ENCODE measurements at regions not wholly inside any gene's neighbourhood (a gene's known extent, or its start where the extent isn't known, plus 50 kb on each side); places are given as distances from the start of the nearest gene placed in this dataset.
"Not testable (repeated sequence)": the region's sequence is repeated elsewhere in the genome, so short reads cannot be mapped to it uniquely, and the experiment has no call there.

GRCh38 chr9:36521148-36521547 lies 51.5 kb upstream of the MELK start:
- H3K4me3 ChIP-seq (ENCODE audit: low read length in 3 of 3) = no peak overlapping the region
- H3K9me3 ChIP-seq (ENCODE audit: control insufficient read depth in 3 of 3, low read length in 3 of 3) = no peaks in the 10 kb centered on the region
- no peak overlapping the region for H3K27ac ChIP-seq (ENCODE audit: low read depth, low read length)
- H3K27me3 ChIP-seq (ENCODE audit: control insufficient read depth in 3 of 3, insufficient read depth in 3 of 3, low read length in 3 of 3) = peaks cover 0 to 4% (median 0%) of the 10 kb centered on the region in 3 donors
- no peaks in the 10 kb centered on the region for H3K4me1 ChIP-seq (ENCODE audit: control insufficient read depth in 3 of 3, insufficient read depth in 3 of 3, low read length in 3 of 3)
- no peak overlapping the region for H3K9ac ChIP-seq (ENCODE audit: low read depth in 1 of 3, low read length in 3 of 3)
- no peaks in the 10 kb centered on the region for H3K36me3 ChIP-seq (ENCODE audit: control insufficient read depth in 3 of 3, insufficient read depth in 3 of 3, low read length in 3 of 3)

GRCh38 chr9:36517131-36517530 lies 55.6 kb upstream of the MELK start:
- no peak overlapping the region for H3K4me3 ChIP-seq (ENCODE audit: low read length in 3 of 3)
- H3K9ac ChIP-seq (ENCODE audit: low read depth in 1 of 3, low read length in 3 of 3) = no peak overlapping the region
- no peaks in the 10 kb centered on the region for H3K36me3 ChIP-seq (ENCODE audit: control insufficient read depth in 3 of 3, insufficient read depth in 3 of 3, low read length in 3 of 3)
- H3K4me1 ChIP-seq (ENCODE audit: control insufficient read depth in 3 of 3, insufficient read depth in 3 of 3, low read length in 3 of 3) = no peaks in the 10 kb centered on the region
- no peaks in the 10 kb centered on the region for H3K9me3 ChIP-seq (ENCODE audit: control insufficient read depth in 3 of 3, low read length in 3 of 3)
- H3K27me3 ChIP-seq (ENCODE audit: control insufficient read depth in 3 of 3, insufficient read depth in 3 of 3, low read length in 3 of 3) = peaks cover 0 to 4% (median 0%) of the 10 kb centered on the region in 3 donors
- no peak overlapping the region for H3K27ac ChIP-seq (ENCODE audit: low read depth, low read length)

- no peaks in the 10 kb centered on the region for H3K4me1 ChIP-seq (ENCODE audit: control insufficient read depth in 3 of 3, insufficient read depth in 3 of 3, low read length in 3 of 3)
- H3K27ac ChIP-seq (ENCODE audit: low read depth, low read length) = no peak overlapping the region
- no peaks in the 10 kb centered on the region for H3K9me3 ChIP-seq (ENCODE audit: control insufficient read depth in 3 of 3, low read length in 3 of 3)
- H3K9ac ChIP-seq (ENCODE audit: low read depth in 1 of 3, low read length in 3 of 3) = no peak overlapping the region
- H3K36me3 ChIP-seq (ENCODE audit: control insufficient read depth in 3 of 3, insufficient read depth in 3 of 3, low read length in 3 of 3) = no peaks in the 10 kb centered on the region
- H3K4me3 ChIP-seq (ENCODE audit: low read length in 3 of 3) = no peak overlapping the region
- H3K27me3 ChIP-seq (ENCODE audit: control insufficient read depth in 3 of 3, insufficient read depth in 3 of 3, low read length in 3 of 3) = no peaks in the 10 kb centered on the region
Observed at GRCh38 chr9:36504156-36504555, 68.5 kb upstream of the MELK start.

- Histone ChIP-seq H3K27ac (ENCODE audit: low read depth, low read length) (no peak overlapping the region), H3K9ac (ENCODE audit: low read depth in 1 of 3, low read length in 3 of 3) (no peak overlapping the region), H3K4me3 (ENCODE audit: low read length in 3 of 3) (no peak overlapping the region), H3K4me1 (ENCODE audit: control insufficient read depth in 3 of 3, insufficient read depth in 3 of 3, low read length in 3 of 3) (no peaks in the 10 kb centered on the region), H3K9me3 (ENCODE audit: control insufficient read depth in 3 of 3, low read length in 3 of 3) (no peaks in the 10 kb centered on the region), H3K36me3 (ENCODE audit: control insufficient read depth in 3 of 3, insufficient read depth in 3 of 3, low read length in 3 of 3) (no peaks in the 10 kb centered on the region), H3K27me3 (ENCODE audit: control insufficient read depth in 3 of 3, insufficient read depth in 3 of 3, low read length in 3 of 3) (no peaks in the 10 kb centered on the region)
Observed at GRCh38 chr9:36503172-36504088, 69.3 kb upstream of the MELK start.

DNA sequence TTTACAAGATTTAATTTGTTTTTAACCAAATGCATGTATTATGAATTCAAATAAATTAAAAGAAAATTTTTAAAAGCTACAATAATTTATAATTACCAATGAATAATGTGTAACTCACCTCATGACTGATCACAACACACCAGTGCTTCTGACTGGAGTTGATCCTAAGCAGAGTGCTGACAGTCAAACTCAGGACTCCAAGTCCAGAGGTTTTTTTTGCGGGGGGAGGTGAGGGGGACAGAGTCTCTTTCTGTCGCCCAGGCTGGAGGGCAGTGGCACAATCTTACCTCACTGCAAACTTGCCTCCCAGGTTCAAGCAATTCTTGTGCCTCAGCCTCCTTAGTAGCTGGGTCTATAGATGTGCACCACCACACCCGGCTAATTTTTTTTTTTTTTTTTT lies 71.0 kb upstream of the MELK start:
- H3K27ac ChIP-seq (ENCODE audit: low read depth, low read length) = no peak overlapping the region
- no peaks in the 10 kb centered on the region for H3K27me3 ChIP-seq (ENCODE audit: control insufficient read depth in 3 of 3, insufficient read depth in 3 of 3, low read length in 3 of 3)
- no peak overlapping the region for H3K4me3 ChIP-seq (ENCODE audit: low read length in 3 of 3)
- no peaks in the 10 kb centered on the region for H3K4me1 ChIP-seq (ENCODE audit: control insufficient read depth in 3 of 3, insufficient read depth in 3 of 3, low read length in 3 of 3)
- H3K36me3 ChIP-seq (ENCODE audit: control insufficient read depth in 3 of 3, insufficient read depth in 3 of 3, low read length in 3 of 3) = no peaks in the 10 kb centered on the region
- no peak overlapping the region for H3K9ac ChIP-seq (ENCODE audit: low read depth in 1 of 3, low read length in 3 of 3)
- H3K9me3 ChIP-seq (ENCODE audit: control insufficient read depth in 3 of 3, low read length in 3 of 3) = no peaks in the 10 kb centered on the region

- H3K9ac ChIP-seq (ENCODE audit: low read depth in 1 of 3, low read length in 3 of 3); H3K27ac ChIP-seq (ENCODE audit: low read depth, low read length); H3K4me1 ChIP-seq (ENCODE audit: control insufficient read depth in 3 of 3, insufficient read depth in 3 of 3, low read length in 3 of 3); H3K9me3 ChIP-seq (ENCODE audit: control insufficient read depth in 3 of 3, low read length in 3 of 3); H3K36me3 ChIP-seq (ENCODE audit: control insufficient read depth in 3 of 3, insufficient read depth in 3 of 3, low read length in 3 of 3); H3K27me3 ChIP-seq (ENCODE audit: control insufficient read depth in 3 of 3, insufficient read depth in 3 of 3, low read length in 3 of 3); H3K4me3 ChIP-seq (ENCODE audit: low read length in 3 of 3): not testable (repeated sequence)
Observed at GRCh38 chr9:36500931-36501330, 71.8 kb upstream of the MELK start.

- Histone ChIP-seq H3K4me1 (ENCODE audit: control insufficient read depth in 3 of 3, insufficient read depth in 3 of 3, low read length in 3 of 3) (no peaks in the 10 kb centered on the region), H3K4me3 (ENCODE audit: low read length in 3 of 3) (no peak overlapping the region), H3K27ac (ENCODE audit: low read depth, low read length) (no peak overlapping the region), H3K36me3 (ENCODE audit: control insufficient read depth in 3 of 3, insufficient read depth in 3 of 3, low read length in 3 of 3) (no peaks in the 10 kb centered on the region), H3K9ac (ENCODE audit: low read depth in 1 of 3, low read length in 3 of 3) (no peak overlapping the region), H3K9me3 (ENCODE audit: control insufficient read depth in 3 of 3, low read length in 3 of 3) (no peaks in the 10 kb centered on the region), H3K27me3 (ENCODE audit: control insufficient read depth in 3 of 3, insufficient read depth in 3 of 3, low read length in 3 of 3) (no peaks in the 10 kb centered on the region)
Observed at GRCh38 chr9:36499174-36499890, 73.4 kb upstream of the MELK start.

DNA sequence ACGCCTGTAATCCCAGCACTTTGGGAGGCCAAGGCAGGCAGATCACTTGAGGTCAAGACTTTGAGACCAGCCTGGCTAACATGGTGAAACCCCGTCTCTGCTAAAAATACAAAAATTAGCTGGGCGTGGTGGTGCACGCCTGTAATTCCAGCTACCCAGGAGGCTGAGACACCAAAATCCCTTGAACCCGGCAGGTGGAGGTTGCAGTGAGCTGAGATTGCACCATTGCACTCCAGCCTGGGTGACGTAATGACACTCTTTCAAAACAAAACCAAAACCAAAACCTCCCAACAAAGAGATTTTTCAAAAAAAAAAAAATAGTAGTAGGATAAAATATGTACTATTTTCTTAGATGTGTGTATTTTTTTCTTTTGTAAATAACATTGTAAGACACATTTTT lies 79.1 kb upstream of the MELK start:
- H3K36me3 ChIP-seq (ENCODE audit: control insufficient read depth in 3 of 3, insufficient read depth in 3 of 3, low read length in 3 of 3); H3K4me1 ChIP-seq (ENCODE audit: control insufficient read depth in 3 of 3, insufficient read depth in 3 of 3, low read length in 3 of 3); H3K4me3 ChIP-seq (ENCODE audit: low read length in 3 of 3); H3K9me3 ChIP-seq (ENCODE audit: control insufficient read depth in 3 of 3, low read length in 3 of 3); H3K27ac ChIP-seq (ENCODE audit: low read depth, low read length); H3K27me3 ChIP-seq (ENCODE audit: control insufficient read depth in 3 of 3, insufficient read depth in 3 of 3, low read length in 3 of 3); H3K9ac ChIP-seq (ENCODE audit: low read depth in 1 of 3, low read length in 3 of 3): not testable (repeated sequence)

- no peak overlapping the region for H3K4me3 ChIP-seq (ENCODE audit: low read length in 3 of 3)
- H3K27me3 ChIP-seq (ENCODE audit: control insufficient read depth in 3 of 3, insufficient read depth in 3 of 3, low read length in 3 of 3) = no peaks in the 10 kb centered on the region
- H3K27ac ChIP-seq (ENCODE audit: low read depth, low read length) = no peak overlapping the region
Observed at GRCh38 chr9:36492865-36493264, 79.8 kb upstream of the MELK start.

GRCh38 chr9:36489453-36489852 lies 83.2 kb upstream of the MELK start:
- H3K4me3 ChIP-seq (ENCODE audit: low read length in 3 of 3) = no peak overlapping the region

More at GRCh38 chr9:36492865-36493264, 79.8 kb upstream of the MELK start:
- Histone ChIP-seq H3K9me3 (ENCODE audit: control insufficient read depth in 3 of 3, low read length in 3 of 3) (no peaks in the 10 kb centered on the region), H3K9ac (ENCODE audit: low read depth in 1 of 3, low read length in 3 of 3) (no peak overlapping the region), H3K36me3 (ENCODE audit: control insufficient read depth in 3 of 3, insufficient read depth in 3 of 3, low read length in 3 of 3) (no peaks in the 10 kb centered on the region), H3K4me1 (ENCODE audit: control insufficient read depth in 3 of 3, insufficient read depth in 3 of 3, low read length in 3 of 3) (peaks cover 9 to 12% (median 12%) of the 10 kb centered on the region in 3 donors)

More at GRCh38 chr9:36489453-36489852, 83.2 kb upstream of the MELK start:
- no peak overlapping the region for H3K27ac ChIP-seq (ENCODE audit: low read depth, low read length)
- peaks cover 16 to 22% (median 21%) of the 10 kb centered on the region in 3 donors for H3K4me1 ChIP-seq (ENCODE audit: control insufficient read depth in 3 of 3, insufficient read depth in 3 of 3, low read length in 3 of 3)
- H3K36me3 ChIP-seq (ENCODE audit: control insufficient read depth in 3 of 3, insufficient read depth in 3 of 3, low read length in 3 of 3) = peaks cover 0 to 2% (median 0%) of the 10 kb centered on the region in 3 donors
- H3K9ac ChIP-seq (ENCODE audit: low read depth in 1 of 3, low read length in 3 of 3) = no peak overlapping the region
- H3K9me3 ChIP-seq (ENCODE audit: control insufficient read depth in 3 of 3, low read length in 3 of 3) = no peaks in the 10 kb centered on the region
- H3K27me3 ChIP-seq (ENCODE audit: control insufficient read depth in 3 of 3, insufficient read depth in 3 of 3, low read length in 3 of 3) = no peaks in the 10 kb centered on the region
